ENCODE measurements at regions not wholly inside any gene's neighbourhood (a gene's known extent, or its start where the extent isn't known, plus 50 kb on each side); places are given as distances from the start of the nearest gene placed in this dataset.

DNA sequence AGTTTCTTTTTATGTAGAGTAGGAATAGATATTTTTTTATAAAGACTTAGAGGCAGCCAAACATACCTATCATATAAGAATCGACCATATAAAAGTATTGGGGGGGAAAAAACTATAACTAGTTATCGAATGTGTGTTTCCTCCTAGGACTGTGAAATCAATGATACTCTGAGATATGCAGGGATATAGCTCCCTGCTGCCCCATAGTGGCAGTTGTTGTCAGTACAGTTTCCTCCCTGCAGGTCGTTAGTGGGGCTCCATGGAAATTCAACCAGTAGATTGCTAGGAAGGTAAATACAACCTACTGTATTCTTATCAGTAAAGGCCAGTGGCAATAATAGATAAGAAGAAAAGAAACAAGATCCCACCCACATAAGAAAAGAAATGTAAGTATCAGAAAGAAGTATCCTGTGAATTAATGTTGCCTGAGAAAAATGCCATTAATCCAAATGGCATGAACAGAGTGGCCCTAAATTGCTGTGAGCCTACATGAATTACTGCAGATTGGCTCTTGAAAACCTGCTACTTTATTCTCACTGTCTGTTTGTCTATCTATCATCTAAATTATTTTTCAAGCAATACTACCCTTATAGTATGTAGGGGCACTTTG lies 136.9 kb upstream of the FBN2 start:
- TF ChIP-seq POLR2A (IDR thresholded peaks at IDR 0.05), result no peak
- no peak for TF ChIP-seq CTCF (IDR thresholded peaks at IDR 0.05)
